Activated CD4-positive, alpha-beta T cell treated with anti-CD3 and anti-CD28 coated beads, Interleukin-2, amount 10 ng/mL, durations not matched to agents 7 days and 5 days (primary cell): ENCODE measurements at regions not wholly inside any gene's neighbourhood (a gene's known extent, or its start where the extent isn't known, plus 50 kb on each side); places are given as distances from the start of the nearest gene placed in this dataset.

Source experiments
- CTCF ChIA-PET: fragments of 350-600 bp; sonication (Branson Sonifier 250); formaldehyde crosslinking; loops from one replicate; lab custom pipeline; 2021; ENCODE audit warnings: antibody characterized with exemption; lab: Charles Lee
- POLR2A ChIA-PET: fragments of 350-600 bp; sonication (Branson Sonifier 250); formaldehyde crosslinking; loops from one replicate; lab custom pipeline; 2021; ENCODE audit warnings: antibody characterized with exemption; lab: Charles Lee
- DNase-seq: peaks from one replicate; pipeline ENCODE4 v3.0.0-alpha.2; 2020
- H3K27ac Mint-ChIP-seq: one replicate; pipeline ENCODE4 v1.8.0; 2021; ENCODE audit warnings: mild to moderate bottlenecking, moderate library complexity, mixed read lengths
- H3K27me3 Mint-ChIP-seq: one replicate; pipeline ENCODE4 v1.8.0; 2021; ENCODE audit warnings: mixed read lengths
- H3K36me3 Mint-ChIP-seq: one replicate; pipeline ENCODE4 v1.8.0; 2021; ENCODE audit warnings: low read depth, mixed read lengths
- H3K4me1 Mint-ChIP-seq: one replicate; pipeline ENCODE4 v1.8.0; 2021; ENCODE audit warnings: mixed read lengths
- H3K4me3 Mint-ChIP-seq: one replicate; pipeline ENCODE4 v1.8.0; 2021; ENCODE audit warnings: mild to moderate bottlenecking, moderate library complexity, mixed read lengths
- H3K9me3 Mint-ChIP-seq: one replicate; pipeline ENCODE4 v1.8.0; 2021; ENCODE audit warnings: mixed read lengths

DNA sequence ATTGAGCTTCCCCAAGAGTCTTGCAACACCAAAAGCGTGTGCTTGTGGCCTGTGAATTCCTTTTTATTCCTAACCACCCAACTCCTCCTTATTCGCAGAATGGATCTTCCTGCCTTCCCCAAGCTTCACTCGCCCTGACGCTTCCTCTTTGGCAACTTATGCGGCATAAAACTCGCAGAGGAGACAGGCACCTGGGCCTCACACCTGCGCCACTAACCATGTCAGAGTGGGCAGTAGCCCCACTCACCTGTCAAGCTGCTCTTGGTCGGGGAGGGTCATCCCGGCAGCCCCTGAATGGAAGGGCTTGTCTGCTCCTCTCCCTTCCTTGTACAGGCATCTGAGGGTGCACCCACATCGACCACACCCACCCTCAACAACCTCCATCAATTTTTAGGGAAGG, 106.9 kb upstream of the GPC1 start:
- ChIA-PET CTCF (no interaction called here), POLR2A (no interaction called here)
- Mint-ChIP-seq H3K27ac (no peak overlapping the region), H3K9me3 (peaks cover 7% of the 10 kb centered on the region), H3K4me3 (no peak overlapping the region), H3K27me3 (peaks cover 3% of the 10 kb centered on the region), H3K36me3 (no peaks in the 10 kb centered on the region), H3K4me1 (no peaks in the 10 kb centered on the region)
- DNase-seq, result no peak

GRCh38 chr2:240329116-240329665, 106.3 kb upstream of the GPC1 start:
- Mint-ChIP-seq H3K4me3 (no peak overlapping the region), H3K9me3 (peaks cover 7% of the 10 kb centered on the region), H3K36me3 (no peaks in the 10 kb centered on the region), H3K27me3 (peaks cover 3% of the 10 kb centered on the region), H3K27ac (no peak overlapping the region), H3K4me1 (no peaks in the 10 kb centered on the region)
- no peak for DNase-seq
- POLR2A ChIA-PET, result no interaction called here
- CTCF ChIA-PET, result no interaction called here

- DNase-seq, result no peak
- peaks cover 7% of the 10 kb centered on the region for H3K9me3 Mint-ChIP-seq
- no peaks in the 10 kb centered on the region for H3K36me3 Mint-ChIP-seq
- peaks cover 3% of the 10 kb centered on the region for H3K27me3 Mint-ChIP-seq
- POLR2A ChIA-PET, result no interaction called here
- no peak overlapping the region for H3K4me3 Mint-ChIP-seq
- CTCF ChIA-PET, result no interaction called here
- no peaks in the 10 kb centered on the region for H3K4me1 Mint-ChIP-seq
- no peak overlapping the region for H3K27ac Mint-ChIP-seq
Measured at GRCh38 chr2:240329778-240330177, 105.7 kb upstream of the GPC1 start.

GRCh38 chr2:240333985-240334384, 101.5 kb upstream of the GPC1 start:
- POLR2A ChIA-PET, result no interaction called here
- Mint-ChIP-seq H3K4me1 (no peaks in the 10 kb centered on the region), H3K36me3 (no peaks in the 10 kb centered on the region), H3K27ac (no peak overlapping the region), H3K27me3 (peaks cover 18% of the 10 kb centered on the region), H3K4me3 (no peak overlapping the region), H3K9me3 (peaks cover 7% of the 10 kb centered on the region)
- DNase-seq, result no peak
- CTCF ChIA-PET, result no interaction called here

DNA sequence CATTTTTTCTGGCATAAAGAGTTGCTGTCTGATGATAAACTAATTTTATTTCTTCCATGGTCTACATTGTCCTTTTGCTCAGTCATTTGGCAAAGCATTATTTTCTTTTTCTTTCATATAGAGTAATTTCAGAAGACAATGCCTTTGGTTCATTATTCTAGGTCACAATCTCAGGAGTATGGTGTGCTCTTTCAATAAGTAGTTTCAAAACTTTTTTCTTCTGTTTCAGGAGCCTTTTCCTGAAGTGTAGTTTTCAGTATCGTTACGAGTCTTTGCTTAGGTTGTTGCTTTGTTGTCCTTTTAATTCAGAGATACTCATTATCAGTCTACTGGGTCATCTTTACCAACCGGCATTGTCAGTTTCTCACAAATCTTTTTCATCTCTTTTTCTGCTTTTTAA, 100.4 kb upstream of the GPC1 start:
- Mint-ChIP-seq H3K27me3 (peaks cover 18% of the 10 kb centered on the region), H3K4me3 (no peak overlapping the region), H3K9me3 (peaks cover 7% of the 10 kb centered on the region), H3K4me1 (no peaks in the 10 kb centered on the region), H3K36me3 (no peaks in the 10 kb centered on the region), H3K27ac (no peak overlapping the region)
- ChIA-PET POLR2A (no interaction called here), CTCF (no interaction called here)
- DNase-seq, result no peak

GRCh38 chr2:240336820-240337427, 98.5 kb upstream of the GPC1 start:
- ChIA-PET CTCF (no interaction called here), POLR2A (no interaction called here)
- no peaks in the 10 kb centered on the region for H3K4me1 Mint-ChIP-seq
- H3K4me3 Mint-ChIP-seq, result no peak overlapping the region
- H3K9me3 Mint-ChIP-seq, result no peaks in the 10 kb centered on the region
- H3K36me3 Mint-ChIP-seq, result no peaks in the 10 kb centered on the region
- H3K27me3 Mint-ChIP-seq, result peaks cover 15% of the 10 kb centered on the region
- H3K27ac Mint-ChIP-seq, result no peak overlapping the region
- DNase-seq, result no peak

DNA sequence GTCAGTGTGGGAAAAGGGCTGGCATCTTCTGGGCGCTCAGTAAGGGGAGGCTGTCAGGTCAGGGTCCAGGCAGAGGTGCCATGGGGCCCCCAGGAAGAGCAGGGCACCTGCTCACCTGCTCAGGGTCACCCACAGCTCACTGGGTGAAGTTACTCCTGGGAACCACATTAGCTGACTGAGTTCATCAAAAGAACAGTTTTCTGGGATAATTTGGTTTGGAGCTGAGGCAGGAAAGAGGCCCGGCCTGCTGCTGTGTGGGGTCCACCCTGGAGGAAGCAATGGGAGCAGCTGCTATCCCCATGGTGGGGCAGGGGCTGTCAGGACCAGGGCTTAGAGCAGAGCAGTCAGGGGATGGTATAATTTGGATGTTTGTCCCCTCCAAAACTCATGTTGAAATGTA, 97.2 kb upstream of the GPC1 start:
- CTCF ChIA-PET, result no interaction called here
- DNase-seq, result no peak
- POLR2A ChIA-PET, result no interaction called here
- Mint-ChIP-seq H3K27ac (no peak overlapping the region), H3K4me1 (no peaks in the 10 kb centered on the region), H3K9me3 (no peaks in the 10 kb centered on the region), H3K36me3 (no peaks in the 10 kb centered on the region), H3K27me3 (peaks cover 15% of the 10 kb centered on the region), H3K4me3 (no peak overlapping the region)

DNA sequence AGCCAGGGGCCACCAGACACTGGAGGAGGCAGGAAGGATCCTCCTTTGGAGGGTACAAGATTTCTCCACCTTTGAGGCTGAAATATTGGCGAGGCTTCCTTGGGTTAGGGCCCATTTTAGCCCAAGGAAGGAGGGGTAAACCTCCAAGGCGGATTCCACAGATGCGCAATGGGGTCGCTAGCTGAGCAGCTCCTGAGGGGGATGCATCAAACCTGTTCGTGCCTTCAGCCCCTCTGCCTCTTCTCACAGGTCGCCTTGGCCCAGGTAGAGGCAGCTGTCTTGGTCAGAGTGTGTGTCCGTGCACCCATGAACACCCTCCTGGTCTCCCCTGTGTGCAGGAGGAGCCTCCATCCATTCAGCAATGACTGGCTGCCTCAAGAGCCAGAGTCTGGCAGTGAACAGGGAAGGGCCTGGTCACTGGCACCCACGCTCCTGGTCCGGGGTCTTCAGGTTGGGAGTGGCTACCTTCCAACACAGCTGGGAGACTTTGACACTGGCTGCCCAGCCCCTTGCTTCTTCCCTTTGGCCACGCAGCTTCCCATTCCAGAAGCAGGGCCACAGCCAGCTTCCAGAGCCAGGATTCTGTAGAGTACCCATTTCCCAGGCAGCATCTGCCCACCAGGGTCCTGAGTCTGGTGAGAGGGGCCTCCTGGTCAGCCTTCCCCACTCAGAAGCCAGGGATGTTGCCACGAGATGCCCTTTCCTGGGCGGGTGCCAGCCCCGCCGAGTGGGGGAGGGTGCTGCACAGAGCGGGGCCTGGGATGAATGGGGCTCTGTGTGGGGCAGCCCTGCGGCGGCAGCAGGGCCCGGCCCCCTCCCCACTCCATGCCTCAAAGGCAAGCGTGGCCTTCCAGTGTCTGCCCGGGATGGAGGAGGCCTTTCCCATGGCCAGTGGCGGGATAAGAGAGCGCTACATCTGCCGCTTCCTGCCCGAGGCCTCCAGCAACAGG, 95.8 kb upstream of the GPC1 start:
- Mint-ChIP-seq H3K9me3 (no peaks in the 10 kb centered on the region), H3K27me3 (peaks cover 15% of the 10 kb centered on the region), H3K4me3 (no peak overlapping the region), H3K36me3 (no peaks in the 10 kb centered on the region), H3K27ac (no peak overlapping the region), H3K4me1 (no peaks in the 10 kb centered on the region)
- ChIA-PET CTCF (no interaction called here), POLR2A (no interaction called here)
- DNase-seq, result no peak

DNA sequence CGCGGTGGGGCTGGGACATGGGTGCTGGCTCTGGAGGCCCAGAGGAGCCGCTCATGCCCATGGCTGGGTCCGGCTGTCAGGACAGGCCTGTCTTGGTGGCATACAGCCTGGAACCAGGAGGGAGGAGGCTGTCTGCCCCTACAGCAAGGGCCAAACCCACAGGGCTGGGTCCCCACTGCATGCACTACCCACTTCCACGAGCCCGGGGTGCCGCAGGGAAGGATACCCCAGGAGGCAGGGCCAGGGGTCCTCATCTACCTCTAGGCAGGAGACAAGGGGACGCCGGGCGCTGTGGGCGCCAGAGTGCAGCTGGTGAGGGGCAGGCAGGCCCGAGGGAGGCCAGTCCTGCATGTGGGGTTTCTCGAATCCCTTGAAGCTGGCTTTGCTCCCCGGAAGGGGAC, 95.1 kb upstream of the GPC1 start:
- Mint-ChIP-seq H3K36me3 (no peaks in the 10 kb centered on the region), H3K9me3 (no peaks in the 10 kb centered on the region), H3K4me1 (no peaks in the 10 kb centered on the region), H3K27me3 (peaks cover 11% of the 10 kb centered on the region), H3K4me3 (no peak overlapping the region), H3K27ac (no peak overlapping the region)
- CTCF ChIA-PET, result interaction anchor here (0.9 kb wide), 1 partner anchor 18 kb away, joined by 3 read pairs; no protein-coding TSS in a partner anchor
- POLR2A ChIA-PET, result no interaction called here
- no peak for DNase-seq

- no peak for DNase-seq
- H3K4me3 Mint-ChIP-seq, result no peak overlapping the region
- ChIA-PET POLR2A (no interaction called here), CTCF (interaction anchor here (0.5 to 0.9 kb wide), 2 partner anchors 17 to 138 kb away, joined by 3 to 5 read pairs; no protein-coding TSS in a partner anchor)
- no peaks in the 10 kb centered on the region for H3K4me1 Mint-ChIP-seq
- H3K36me3 Mint-ChIP-seq, result no peaks in the 10 kb centered on the region
- H3K9me3 Mint-ChIP-seq, result no peaks in the 10 kb centered on the region
- H3K27me3 Mint-ChIP-seq, result peaks cover 7% of the 10 kb centered on the region
- H3K27ac Mint-ChIP-seq, result no peak overlapping the region
Measured at GRCh38 chr2:240341064-240341463, 94.4 kb upstream of the GPC1 start.

- no peaks in the 10 kb centered on the region for H3K27me3 Mint-ChIP-seq
Measured at GRCh38 chr2:240343548-240343947, 91.9 kb upstream of the GPC1 start.

DNA sequence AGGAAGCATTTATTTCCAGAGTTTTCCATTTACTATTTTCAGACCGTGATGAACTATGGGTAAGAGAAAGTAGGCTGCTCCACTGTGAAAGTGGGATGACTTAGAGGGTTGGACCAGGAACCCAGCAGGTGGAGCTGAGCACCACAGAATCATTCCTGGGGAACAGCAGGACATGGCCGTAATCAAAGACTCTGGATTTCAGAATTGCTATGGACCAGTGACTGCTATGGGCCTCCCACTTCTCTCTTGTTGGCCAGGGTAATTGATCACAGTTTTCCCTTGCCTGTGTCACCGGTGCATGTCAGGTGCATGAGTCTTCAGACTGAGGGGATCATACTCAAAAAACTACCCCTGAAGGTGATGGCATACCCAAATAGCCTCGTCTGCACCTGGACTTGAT, 90.6 kb upstream of the GPC1 start:
- Mint-ChIP-seq H3K9me3 (no peaks in the 10 kb centered on the region), H3K36me3 (no peaks in the 10 kb centered on the region), H3K4me3 (no peak overlapping the region), H3K4me1 (no peaks in the 10 kb centered on the region), H3K27me3 (no peaks in the 10 kb centered on the region), H3K27ac (no peak overlapping the region)
- CTCF ChIA-PET, result no interaction called here
- no peak for DNase-seq
- POLR2A ChIA-PET, result no interaction called here

More at GRCh38 chr2:240343548-240343947, 91.9 kb upstream of the GPC1 start:
- no peak for DNase-seq
- no peaks in the 10 kb centered on the region for H3K9me3 Mint-ChIP-seq
- H3K36me3 Mint-ChIP-seq, result no peaks in the 10 kb centered on the region
- POLR2A ChIA-PET, result no interaction called here
- CTCF ChIA-PET, result no interaction called here
- no peaks in the 10 kb centered on the region for H3K4me1 Mint-ChIP-seq
- H3K4me3 Mint-ChIP-seq, result no peak overlapping the region
- no peak overlapping the region for H3K27ac Mint-ChIP-seq

DNA sequence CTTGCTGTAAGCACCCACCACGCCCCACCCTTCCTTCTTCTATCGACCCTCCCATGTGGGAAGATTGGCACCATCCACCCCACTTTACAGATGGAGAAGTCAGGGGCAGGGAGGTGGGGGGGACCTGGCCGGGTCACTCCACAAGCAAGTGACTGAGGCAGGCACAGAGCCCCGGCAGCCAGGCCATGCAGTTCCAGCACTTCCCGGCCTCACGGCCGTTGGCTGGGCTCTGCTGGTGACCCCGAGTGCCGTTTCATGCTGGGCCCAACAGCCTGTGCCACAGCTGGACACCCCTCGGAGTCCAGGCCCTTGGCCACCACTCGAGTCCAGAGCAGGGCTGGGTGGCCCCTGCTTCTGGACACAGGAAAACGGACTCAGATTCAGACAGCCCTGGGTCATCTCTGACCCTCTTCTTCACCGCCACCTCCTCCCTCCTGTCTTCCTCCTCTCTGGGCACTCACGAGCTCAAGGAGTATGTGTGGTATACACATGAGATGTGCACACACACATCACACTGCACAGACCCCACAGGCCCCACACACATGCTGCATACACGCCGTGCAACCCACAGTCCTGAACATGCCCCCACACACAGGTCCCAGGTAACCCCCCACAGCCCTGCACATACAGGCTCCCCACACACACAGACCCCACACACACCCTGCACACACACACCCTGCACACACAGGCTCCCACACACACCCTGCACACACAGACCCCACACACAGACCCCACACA, 89.3 kb upstream of the GPC1 start:
- no peaks in the 10 kb centered on the region for H3K27me3 Mint-ChIP-seq
- ChIA-PET POLR2A (no interaction called here), CTCF (no interaction called here)
- no peak for DNase-seq
- no peaks in the 10 kb centered on the region for H3K9me3 Mint-ChIP-seq
- H3K36me3 Mint-ChIP-seq, result no peaks in the 10 kb centered on the region
- no peak overlapping the region for H3K27ac Mint-ChIP-seq
- no peak overlapping the region for H3K4me3 Mint-ChIP-seq
- no peaks in the 10 kb centered on the region for H3K4me1 Mint-ChIP-seq
